Neural progenitor cell (in vitro differentiated cells): ENCODE measurements at regions not wholly inside any gene's neighbourhood (a gene's known extent, or its start where the extent isn't known, plus 50 kb on each side); places are given as distances from the start of the nearest gene placed in this dataset.

Source experiments
- CTCF ChIP-seq: fragments of 200-600 bp; sonication (generic); IDR thresholded peaks from 2 replicates; pipeline ENCODE4 v1.5.1; 2017; ENCODE audit warnings: antibody characterized with exemption, mild to moderate bottlenecking
- EZH2 ChIP-seq: fragments of 200-600 bp; sonication (generic); IDR thresholded peaks from 2 replicates; pipeline ENCODE4 v1.6.1; 2017; ENCODE audit warnings: antibody characterized with exemption, mild to moderate bottlenecking, moderate library complexity

- TF ChIP-seq CTCF (no peak), EZH2 (no peak)
Observed at GRCh38 chr4:140211693-140212092, 57.7 kb upstream of the MAML3 start.
